Stimulated activated naive CD8-positive, alpha-beta T cell treated with anti-CD3 and anti-CD28 coated beads, Interleukin-15, amount 100 ng/mL, for 72 hours (primary cell): ENCODE measurements at regions not wholly inside any gene's neighbourhood (a gene's known extent, or its start where the extent isn't known, plus 50 kb on each side); places are given as distances from the start of the nearest gene placed in this dataset.
A peak's percentile ranks its signal among the peaks of the same experiment; 100 is the strongest.

Source experiments
- ATAC-seq: fragments of 150-1000 bp; cut with Tn5 transposase; 2 replicates; pipeline ENCODE4 v1.10.0; 2021; ENCODE audit warnings: mild to moderate bottlenecking, moderate library complexity
- DNase-seq, 2 donors: peaks; one replicate each; pipeline ENCODE4 v3.0.0; 2021 to 2022
- H3K27ac Mint-ChIP-seq, 2 donors: one replicate each; pipeline ENCODE4 v1.8.0; 2022; ENCODE audit warnings: mild to moderate bottlenecking in 2 of 2, mixed read lengths in 2 of 2, moderate library complexity in 2 of 2
- H3K27me3 Mint-ChIP-seq: one replicate; pipeline ENCODE4 v1.8.0; 2022; ENCODE audit warnings: mixed read lengths
- H3K4me1 Mint-ChIP-seq: one replicate; pipeline ENCODE4 v1.8.0; 2022; ENCODE audit warnings: mild to moderate bottlenecking, mixed read lengths
- H3K4me3 Mint-ChIP-seq, 2 donors: one replicate each; pipeline ENCODE4 v1.8.0; 2022; ENCODE audit warnings: mild to moderate bottlenecking in 2 of 2, mixed read lengths in 2 of 2, moderate library complexity in 1 of 2
- H3K9me3 Mint-ChIP-seq, 2 donors: one replicate each; pipeline ENCODE4 v1.8.0; 2022; ENCODE audit warnings: mixed read lengths in 2 of 2

GRCh38 chr9:80004714-80005113 is 432.9 kb downstream of the TLE4 start:
- H3K9me3 Mint-ChIP-seq, result no peaks in the 10 kb centered on the region
- ATAC-seq (no peak), DNase-seq (no peak)

GRCh38 chr9:79990536-79990935 is 418.8 kb downstream of the TLE4 start:
- ATAC-seq, result no peak
- H3K9me3 Mint-ChIP-seq, result no peaks in the 10 kb centered on the region
- no peaks in the 10 kb centered on the region for H3K4me1 Mint-ChIP-seq
- no peak for DNase-seq
- no peak overlapping the region for H3K4me3 Mint-ChIP-seq
- H3K27ac Mint-ChIP-seq, result no peak overlapping the region
- H3K27me3 Mint-ChIP-seq, result no peaks in the 10 kb centered on the region

More at GRCh38 chr9:80004714-80005113, 432.9 kb downstream of the TLE4 start:
- Mint-ChIP-seq H3K4me3 (no peak overlapping the region), H3K27ac (no peak overlapping the region), H3K4me1 (no peaks in the 10 kb centered on the region), H3K27me3 (no peaks in the 10 kb centered on the region)

GRCh38 chr9:79989079-79989478 is 417.3 kb downstream of the TLE4 start:
- Mint-ChIP-seq H3K4me3 (no peak overlapping the region), H3K27me3 (no peaks in the 10 kb centered on the region), H3K27ac (no peak overlapping the region), H3K9me3 (no peaks in the 10 kb centered on the region), H3K4me1 (no peaks in the 10 kb centered on the region)
- DNase-seq (no peak), ATAC-seq (no peak)

- DNase-seq (no peak), ATAC-seq (no peak)
- H3K4me3 Mint-ChIP-seq, result no peak overlapping the region
- H3K9me3 Mint-ChIP-seq, result no peaks in the 10 kb centered on the region
- no peaks in the 10 kb centered on the region for H3K4me1 Mint-ChIP-seq
- H3K27ac Mint-ChIP-seq, result no peak overlapping the region
- no peaks in the 10 kb centered on the region for H3K27me3 Mint-ChIP-seq
Observed at GRCh38 chr9:79988126-79988525, 416.4 kb downstream of the TLE4 start.

GRCh38 chr9:79986437-79986836 is 414.7 kb downstream of the TLE4 start:
- Mint-ChIP-seq H3K27me3 (peaks cover 2% of the 10 kb centered on the region), H3K4me3 (no peak overlapping the region), H3K4me1 (no peaks in the 10 kb centered on the region), H3K9me3 (peaks cover 0 to 10% of the 10 kb centered on the region in 2 donors), H3K27ac (no peak overlapping the region)
- ATAC-seq (no peak), DNase-seq (no peak)

- Mint-ChIP-seq H3K27ac (no peak overlapping the region), H3K4me1 (no peaks in the 10 kb centered on the region), H3K27me3 (peaks cover 8% of the 10 kb centered on the region), H3K4me3 (no peak overlapping the region), H3K9me3 (peaks cover 0 to 10% of the 10 kb centered on the region in 2 donors)
- ATAC-seq (no peak), DNase-seq (no peak)
Observed at GRCh38 chr9:79985772-79986171, 414.0 kb downstream of the TLE4 start.

- ATAC-seq, result no peak
- H3K27ac Mint-ChIP-seq, result no peak overlapping the region
- peaks cover 8% of the 10 kb centered on the region for H3K27me3 Mint-ChIP-seq
- H3K4me3 Mint-ChIP-seq, result no peak overlapping the region
- peaks cover 0 to 10% of the 10 kb centered on the region in 2 donors for H3K9me3 Mint-ChIP-seq
- no peak for DNase-seq
- H3K4me1 Mint-ChIP-seq, result no peaks in the 10 kb centered on the region
Observed at GRCh38 chr9:79985264-79985663, 413.5 kb downstream of the TLE4 start.

GRCh38 chr9:79984429-79985067 is 412.8 kb downstream of the TLE4 start:
- Mint-ChIP-seq H3K4me3 (no peak overlapping the region), H3K9me3 (peaks cover 0 to 10% of the 10 kb centered on the region in 2 donors), H3K27me3 (peaks cover 8% of the 10 kb centered on the region), H3K4me1 (no peaks in the 10 kb centered on the region), H3K27ac (no peak overlapping the region)
- ATAC-seq (no peak), DNase-seq (no peak)

GRCh38 chr9:79980432-79980831 is 408.7 kb downstream of the TLE4 start:
- Mint-ChIP-seq H3K27ac (no peak overlapping the region), H3K27me3 (peaks cover 25% of the 10 kb centered on the region), H3K4me3 (no peak overlapping the region), H3K9me3 (peaks cover 0 to 10% of the 10 kb centered on the region in 2 donors), H3K4me1 (no peaks in the 10 kb centered on the region)
- ATAC-seq, result no peak
- DNase-seq, result no peak

GRCh38 chr9:79977510-79978197 is 405.9 kb downstream of the TLE4 start:
- DNase-seq, result no peak
- Mint-ChIP-seq H3K9me3 (peaks cover 0 to 8% of the 10 kb centered on the region in 2 donors), H3K4me3 (no peak overlapping the region), H3K27me3 (peaks cover 25% of the 10 kb centered on the region), H3K4me1 (no peaks in the 10 kb centered on the region), H3K27ac (peak overlapping the region in 1 of 2 donors; percentile 9)
- ATAC-seq, result no peak

- no peak overlapping the region for H3K4me3 Mint-ChIP-seq
- H3K27ac Mint-ChIP-seq, result no peak overlapping the region
- DNase-seq (no peak), ATAC-seq (no peak)
- H3K27me3 Mint-ChIP-seq, result peaks cover 28% of the 10 kb centered on the region
- peaks cover 0 to 2% of the 10 kb centered on the region in 2 donors for H3K9me3 Mint-ChIP-seq
- no peaks in the 10 kb centered on the region for H3K4me1 Mint-ChIP-seq
Observed at GRCh38 chr9:79977074-79977435, 405.3 kb downstream of the TLE4 start.

- no peak overlapping the region for H3K27ac Mint-ChIP-seq
- no peaks in the 10 kb centered on the region for H3K9me3 Mint-ChIP-seq
- no peak overlapping the region for H3K4me3 Mint-ChIP-seq
- H3K4me1 Mint-ChIP-seq, result no peaks in the 10 kb centered on the region
- ATAC-seq, result no peak
- H3K27me3 Mint-ChIP-seq, result peaks cover 29% of the 10 kb centered on the region
- DNase-seq, result no peak
Observed at GRCh38 chr9:79976257-79977073, 404.7 kb downstream of the TLE4 start.

- peaks cover 0 to 5% of the 10 kb centered on the region in 2 donors for H3K9me3 Mint-ChIP-seq
- DNase-seq (no peak), ATAC-seq (no peak)
- peaks cover 23% of the 10 kb centered on the region for H3K27me3 Mint-ChIP-seq
- H3K4me3 Mint-ChIP-seq, result no peak overlapping the region
- H3K27ac Mint-ChIP-seq, result no peak overlapping the region
- H3K4me1 Mint-ChIP-seq, result no peaks in the 10 kb centered on the region
Observed at GRCh38 chr9:79975621-79976256, 404.0 kb downstream of the TLE4 start.

GRCh38 chr9:79974806-79975422 is 403.1 kb downstream of the TLE4 start:
- no peak overlapping the region for H3K4me3 Mint-ChIP-seq
- H3K9me3 Mint-ChIP-seq, result peaks cover 0 to 7% of the 10 kb centered on the region in 2 donors
- H3K4me1 Mint-ChIP-seq, result no peaks in the 10 kb centered on the region
- DNase-seq, result no peak
- H3K27me3 Mint-ChIP-seq, result peaks cover 23% of the 10 kb centered on the region
- H3K27ac Mint-ChIP-seq, result no peak overlapping the region
- ATAC-seq, result no peak

- Mint-ChIP-seq H3K4me3 (no peak overlapping the region), H3K27ac (no peak overlapping the region), H3K9me3 (peaks cover 3 to 7% of the 10 kb centered on the region in 2 donors), H3K27me3 (peaks cover 28% of the 10 kb centered on the region), H3K4me1 (no peaks in the 10 kb centered on the region)
- DNase-seq (no peak), ATAC-seq (no peak)
Observed at GRCh38 chr9:79973627-79974026, 401.9 kb downstream of the TLE4 start.
